GM12878 (cell line): ENCODE measurements at regions not wholly inside any gene's neighbourhood (a gene's known extent, or its start where the extent isn't known, plus 50 kb on each side); places are given as distances from the start of the nearest gene placed in this dataset.

Experiments
- ATAC-seq: fragments of 200-7000 bp; cut with Tn5 transposase; 3 replicates; pipeline ENCODE4 v1.9.1; 2020; ENCODE audit warnings: mild to moderate bottlenecking, moderate library complexity
- BruUV-seq: library from RNA; stranded (reverse); fragments of 400-500 nt; replicated peaks from 2 replicates; lab custom pipeline; 2021; lab: Mats Ljungman, UMichigan
- CTCF ChIA-PET: fragments of 300-600 bp; sonication (Branson Sonifier 250); formaldehyde crosslinking; extraction: SDS; loops from one replicate; lab custom pipeline; 2021; ENCODE audit warnings: inconsistent platforms; lab: Yijun Ruan, JAX
- POLR2A ChIA-PET: fragments of 350-600 bp; formaldehyde crosslinking; extraction: SDS; loops from one replicate; lab custom pipeline; 2021; ENCODE audit warnings: inconsistent platforms; lab: Charles Lee
- RAD21 ChIA-PET: fragments of 300-600 bp; sonication (Branson Sonifier 250); formaldehyde crosslinking; loops from one replicate; lab custom pipeline; 2023; ENCODE audit warnings: antibody characterized with exemption; ENCODE audit not compliant: unreplicated experiment; lab: Charles Lee
- SMC1A ChIA-PET: fragments of 300-600 bp; sonication (Branson Sonifier 250); formaldehyde crosslinking; loops from one replicate; lab custom pipeline; 2023; ENCODE audit not compliant: unreplicated experiment, uncharacterized antibody; lab: Charles Lee
- DNase-seq: peaks from one replicate; pipeline ENCODE4 v3.0.0-alpha.2; 2011; ENCODE audit warnings: low read depth, low spot score
- FAIRE-seq: peaks from 3 replicates; lab custom pipeline; 2011; peaks lifted over from hg19 to GRCh38; lab: Jason Lieb, UNC
- H2AFZ ChIP-seq: 2 replicates; pipeline ENCODE4 v1.6.0; 2011; ENCODE audit warnings: low read depth, low read length, control low read depth; ENCODE audit not compliant: control insufficient read depth
- H3K27ac ChIP-seq: 2 replicates; pipeline ENCODE4 v1.5.1; 2011; ENCODE audit warnings: control low read depth; ENCODE audit not compliant: control insufficient read depth, insufficient read depth
- H3K27me3 ChIP-seq, 2 experiments: replicated peaks in 1 of 2; 2 replicates each; pipeline versions ENCODE4 v1.6.0 to v1.6.1; 2011; ENCODE audit warnings: low read length in 1 of 2; ENCODE audit not compliant: control insufficient read depth in 2 of 2, insufficient read depth in 2 of 2
- H3K36me3 ChIP-seq, 2 experiments: 2 replicates each; pipeline ENCODE4 v1.5.1; 2011; ENCODE audit warnings: low read length in 1 of 2; ENCODE audit not compliant: control insufficient read depth in 2 of 2, insufficient read depth in 2 of 2
- H3K4me1 ChIP-seq: 2 replicates; pipeline ENCODE4 v1.6.1; 2011; ENCODE audit warnings: mild to moderate bottlenecking, low read length, moderate library complexity, mixed read lengths; ENCODE audit not compliant: control insufficient read depth, insufficient read depth
- H3K4me2 ChIP-seq: 2 replicates; pipeline ENCODE4 v1.6.0; 2011; ENCODE audit warnings: control low read depth; ENCODE audit not compliant: control insufficient read depth, insufficient read depth
- H3K4me3 ChIP-seq: fragments of 200-600 bp; sonication (generic); 2 replicates; pipeline ENCODE4 v1.5.1; 2016
- H3K79me2 ChIP-seq: 2 replicates; pipeline ENCODE4 v1.6.0; 2011; ENCODE audit warnings: low read length; ENCODE audit not compliant: control insufficient read depth, insufficient read depth
- H3K9ac ChIP-seq: 2 replicates; pipeline ENCODE4 v1.8.0; 2011; ENCODE audit warnings: low read length, control low read depth, mixed read lengths; ENCODE audit not compliant: control insufficient read depth, insufficient read depth
- H3K9me3 ChIP-seq: replicated peaks from 3 replicates; pipeline ENCODE4 v1.5.1; 2011; ENCODE audit warnings: mild to moderate bottlenecking, low read length; ENCODE audit not compliant: control insufficient read depth, insufficient read depth
- H4K20me1 ChIP-seq: 2 replicates; pipeline ENCODE4 v1.6.0; 2011; ENCODE audit not compliant: control insufficient read depth, insufficient read depth
- ASH2L ChIP-seq: fragments of 300-600, 200-600 bp; sonication (generic); IDR thresholded peaks from 2 replicates; pipeline ENCODE4 v1.6.1; 2017; ENCODE audit warnings: low read depth, mild to moderate bottlenecking, borderline replicate concordance
- BCL3 ChIP-seq: IDR thresholded peaks from 2 replicates; pipeline ENCODE4 v1.6.1; 2011; ENCODE audit warnings: borderline replicate concordance, low read depth, mild to moderate bottlenecking, moderate library complexity, low read length; ENCODE audit not compliant: insufficient read depth, poor library complexity, severe bottlenecking
- CHD2 ChIP-seq: IDR thresholded peaks from 2 replicates; pipeline ENCODE4 v1.6.1; 2011; ENCODE audit warnings: low read depth, low read length, improper control_type of control experiment, borderline replicate concordance
- E2F4 ChIP-seq: IDR thresholded peaks from 2 replicates; pipeline ENCODE4 v1.6.1; 2012; ENCODE audit warnings: low read depth, low read length, improper control_type of control experiment
- MEF2A ChIP-seq: IDR thresholded peaks from 2 replicates; pipeline ENCODE4 v1.6.1; 2011; ENCODE audit warnings: low read depth, mild to moderate bottlenecking, low read length, moderate library complexity; ENCODE audit not compliant: insufficient read depth
- NBN ChIP-seq: fragments of 450-650 bp; IDR thresholded peaks from 2 replicates; pipeline ENCODE4 v1.6.1; 2016
- POLR2A ChIP-seq: IDR thresholded peaks from 2 replicates; pipeline ENCODE4 v1.6.1; 2011; ENCODE audit warnings: low read depth, mild to moderate bottlenecking, low read length
- POLR2AphosphoS5 ChIP-seq: IDR thresholded peaks from 2 replicates; pipeline ENCODE4 v1.6.1; 2011; ENCODE audit warnings: mild to moderate bottlenecking, low read length, inconsistent platforms
- SMAD5 ChIP-seq: IDR thresholded peaks from 2 replicates; pipeline ENCODE4 v1.6.1; 2016; ENCODE audit warnings: antibody characterized with exemption, low read depth
- SUPT20H ChIP-seq: IDR thresholded peaks from 2 replicates; pipeline ENCODE4 v1.6.1; 2011; ENCODE audit warnings: low read depth, mild to moderate bottlenecking, low read length, moderate library complexity, borderline replicate concordance; ENCODE audit not compliant: control insufficient read depth
- TARDBP ChIP-seq: IDR thresholded peaks from 2 replicates; pipeline ENCODE4 v1.6.1; 2016; ENCODE audit warnings: borderline replicate concordance
- USF1 ChIP-seq: IDR thresholded peaks from 2 replicates; pipeline ENCODE4 v1.6.1; 2011; ENCODE audit warnings: borderline replicate concordance, low read depth, mild to moderate bottlenecking, moderate library complexity, mixed read lengths, low read length; ENCODE audit not compliant: insufficient read depth; ENCODE audit errors: extremely low read length
- USF2 ChIP-seq: IDR thresholded peaks from 2 replicates; pipeline ENCODE4 v1.6.1; 2011; ENCODE audit warnings: low read depth, low read length, improper control_type of control experiment, borderline replicate concordance
- ZBED1 ChIP-seq: IDR thresholded peaks from 2 replicates; pipeline ENCODE4 v1.6.1; 2016; ENCODE audit warnings: borderline replicate concordance
- ZNF384 ChIP-seq: IDR thresholded peaks from 2 replicates; pipeline ENCODE4 v1.6.1; 2012; ENCODE audit warnings: low read depth, mild to moderate bottlenecking, low read length, improper control_type of control experiment, borderline replicate concordance
- WGBS: methylation state at CpG from one replicate; pipeline ENCODE4 v1.1.6; 2016; ENCODE audit warnings: low lambda C conversion rate; ENCODE audit not compliant: insufficient replicate concordance, insufficient coverage; ENCODE audit errors: missing lambda C conversion rate; 5-methylcytosine and 5-hydroxymethylcytosine counted together
- in situ Hi-C: fragments of 300-500 bp; cut with MboI; formaldehyde crosslinking; loops from 9 replicates; pipeline ENCODE4 v1.14.3; 2018; ENCODE audit warnings: mixed read lengths
- intact Hi-C: fragments of 100-400 bp; cut with micrococcal nuclease; formaldehyde crosslinking; loops from one replicate; pipeline ENCODE4 v1.14.2; 2022; ENCODE audit not compliant: unreplicated experiment
- TF ChIP-seq, protein P1 (sequence below): fragments of 450-650 bp; IDR thresholded peaks from 2 replicates; pipeline ENCODE4 v1.6.1; 2016; ENCODE audit warnings: mild to moderate bottlenecking
- TF ChIP-seq, protein P2 (sequence below): fragments of 450-650 bp; IDR thresholded peaks from 2 replicates; pipeline ENCODE4 v1.6.1; 2016; ENCODE audit warnings: mild to moderate bottlenecking

- H3K27me3 ChIP-seq = no peaks in the 10 kb centered on the region
- H2AFZ ChIP-seq = no peak overlapping the region
- no peaks in the 10 kb centered on the region for H4K20me1 ChIP-seq
- H3K9me3 ChIP-seq = no peaks in the 10 kb centered on the region
- no peak overlapping the region for H3K9ac ChIP-seq
- RAD21 ChIA-PET = interaction anchor here (1.4 kb wide), 1 partner anchor 310 kb away, joined by 4 read pairs; no protein-coding TSS in a partner anchor
- POLR2A ChIA-PET = no interaction called here
- H3K4me1 ChIP-seq = no peaks in the 10 kb centered on the region
- SMC1A ChIA-PET = interaction anchor here (0.9 to 1.7 kb wide), 4 partner anchors 8 to 27 kb away, joined by 3 to 12 read pairs (median 3); no protein-coding TSS in a partner anchor
- in situ Hi-C loops = no loop called here
- intact Hi-C loops = no loop called here
- H3K79me2 ChIP-seq = no peaks in the 10 kb centered on the region
- BruUV-seq = no TSS peak
- no peak for DNase-seq
- no peak overlapping the region for H3K4me3 ChIP-seq
- CTCF ChIA-PET = interaction anchor here (1.2 to 2.0 kb wide), 2 partner anchors 17 to 89 kb away, joined by 5 to 7 read pairs; no protein-coding TSS in a partner anchor
- ATAC-seq = no peak
- FAIRE-seq = no peak
- H3K27ac ChIP-seq = no peak overlapping the region
- H3K4me2 ChIP-seq = no peak overlapping the region
- H3K36me3 ChIP-seq = no peaks in the 10 kb centered on the region
- WGBS = 6% methylated on average over 1 of the region's 1 CpG
- TF ChIP-seq ZBED1 = no peak
- TF ChIP-seq, protein P1, sequence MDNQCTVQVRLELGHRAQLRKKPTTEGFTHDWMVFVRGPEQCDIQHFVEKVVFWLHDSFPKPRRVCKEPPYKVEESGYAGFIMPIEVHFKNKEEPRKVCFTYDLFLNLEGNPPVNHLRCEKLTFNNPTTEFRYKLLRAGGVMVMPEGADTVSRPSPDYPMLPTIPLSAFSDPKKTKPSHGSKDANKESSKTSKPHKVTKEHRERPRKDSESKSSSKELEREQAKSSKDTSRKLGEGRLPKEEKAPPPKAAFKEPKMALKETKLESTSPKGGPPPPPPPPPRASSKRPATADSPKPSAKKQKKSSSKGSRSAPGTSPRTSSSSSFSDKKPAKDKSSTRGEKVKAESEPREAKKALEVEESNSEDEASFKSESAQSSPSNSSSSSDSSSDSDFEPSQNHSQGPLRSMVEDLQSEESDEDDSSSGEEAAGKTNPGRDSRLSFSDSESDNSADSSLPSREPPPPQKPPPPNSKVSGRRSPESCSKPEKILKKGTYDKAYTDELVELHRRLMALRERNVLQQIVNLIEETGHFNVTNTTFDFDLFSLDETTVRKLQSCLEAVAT = no peak
- no peak for TF ChIP-seq E2F4
- no peak for TF ChIP-seq NBN
- TF ChIP-seq USF1 = no peak
- TF ChIP-seq SMAD5 = no peak
- no peak for TF ChIP-seq CHD2
- no peak for TF ChIP-seq POLR2A
- no peak for TF ChIP-seq ASH2L
- TF ChIP-seq TARDBP = no peak
- no peak for TF ChIP-seq POLR2AphosphoS5
- TF ChIP-seq SUPT20H = no peak
- TF ChIP-seq MEF2A = no peak
- no peak for TF ChIP-seq USF2
- TF ChIP-seq ZNF384 = no peak
- TF ChIP-seq BCL3 = no peak
- TF ChIP-seq, protein P2, sequence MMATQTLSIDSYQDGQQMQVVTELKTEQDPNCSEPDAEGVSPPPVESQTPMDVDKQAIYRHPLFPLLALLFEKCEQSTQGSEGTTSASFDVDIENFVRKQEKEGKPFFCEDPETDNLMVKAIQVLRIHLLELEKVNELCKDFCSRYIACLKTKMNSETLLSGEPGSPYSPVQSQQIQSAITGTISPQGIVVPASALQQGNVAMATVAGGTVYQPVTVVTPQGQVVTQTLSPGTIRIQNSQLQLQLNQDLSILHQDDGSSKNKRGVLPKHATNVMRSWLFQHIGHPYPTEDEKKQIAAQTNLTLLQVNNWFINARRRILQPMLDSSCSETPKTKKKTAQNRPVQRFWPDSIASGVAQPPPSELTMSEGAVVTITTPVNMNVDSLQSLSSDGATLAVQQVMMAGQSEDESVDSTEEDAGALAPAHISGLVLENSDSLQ = no peak
These were observed 277.8 kb downstream of the ALX1 start for GRCh38 chr12:85557850-85558249.
